GM23338 (cell line): ENCODE measurements at regions not wholly inside any gene's neighbourhood (a gene's known extent, or its start where the extent isn't known, plus 50 kb on each side); places are given as distances from the start of the nearest gene placed in this dataset.

Experiments used
- ATAC-seq: fragments of 200-7000 bp; cut with Tn5 transposase; 3 replicates; pipeline ENCODE4 v1.9.1; 2020
- DNase-seq: peaks from one replicate; pipeline ENCODE4 v3.0.0-alpha.2; 2015; ENCODE audit warnings: low spot score
- H2AFZ ChIP-seq: fragments of 200-600 bp; sonication (generic); 2 replicates; pipeline ENCODE4 v1.8.0; 2016; ENCODE audit warnings: antibody characterized with exemption, mild to moderate bottlenecking, moderate library complexity
- H3F3A ChIP-seq: fragments of 200-600 bp; sonication (generic); replicated peaks from 2 replicates; pipeline ENCODE4 v1.8.0; 2017; ENCODE audit warnings: antibody characterized with exemption, mixed run types, low read depth
- H3K27ac ChIP-seq: fragments of 200-600 bp; sonication (generic); 2 replicates; pipeline ENCODE4 v1.6.1; 2016; ENCODE audit warnings: low read depth
- H3K27me3 ChIP-seq: fragments of 200-600 bp; sonication (generic); 2 replicates; pipeline ENCODE4 v1.8.0; 2016; ENCODE audit warnings: mild to moderate bottlenecking, mixed run types, moderate library complexity; ENCODE audit not compliant: insufficient read depth
- H3K36me3 ChIP-seq: fragments of 200-600 bp; sonication (generic); 2 replicates; pipeline ENCODE4 v1.8.0; 2016; ENCODE audit warnings: mild to moderate bottlenecking; ENCODE audit not compliant: insufficient read depth
- H3K4me1 ChIP-seq: fragments of 200-600 bp; sonication (generic); 2 replicates; pipeline ENCODE4 v1.8.0; 2016; ENCODE audit warnings: mild to moderate bottlenecking, moderate library complexity; ENCODE audit not compliant: insufficient read depth
- H3K4me2 ChIP-seq: fragments of 200-600 bp; sonication (generic); 2 replicates; pipeline ENCODE4 v1.7.1; 2017; ENCODE audit warnings: mixed run types
- H3K4me3 ChIP-seq: fragments of 200-600 bp; sonication (generic); 2 replicates; pipeline ENCODE4 v1.6.1; 2016; ENCODE audit warnings: mixed run types
- H3K79me2 ChIP-seq: fragments of 200-600 bp; sonication (generic); replicated peaks from 2 replicates; pipeline ENCODE4 v1.8.0; 2017; ENCODE audit warnings: mild to moderate bottlenecking; ENCODE audit not compliant: insufficient read depth
- H3K9me2 ChIP-seq: fragments of 200-600 bp; sonication (generic); 2 replicates; pipeline ENCODE4 v1.8.0; 2017; ENCODE audit not compliant: insufficient read depth
- H4K20me1 ChIP-seq: fragments of 200-600 bp; sonication (generic); replicated peaks from 2 replicates; pipeline ENCODE4 v1.8.0; 2017; ENCODE audit warnings: mild to moderate bottlenecking; ENCODE audit not compliant: insufficient read depth
- H3K27ac Mint-ChIP-seq: 2 replicates; pipeline ENCODE4 v1.8.0; 2020; ENCODE audit warnings: inconsistent platforms, mild to moderate bottlenecking, moderate library complexity, mixed read lengths
- H3K27me3 Mint-ChIP-seq: 3 replicates; pipeline ENCODE4 v1.8.0; 2022; ENCODE audit warnings: low read depth, mild to moderate bottlenecking, moderate library complexity, mixed read lengths, inconsistent platforms; ENCODE audit not compliant: insufficient read depth, poor library complexity
- H3K36me3 Mint-ChIP-seq: 3 replicates; pipeline ENCODE4 v1.8.0; 2021; ENCODE audit warnings: low read depth, mild to moderate bottlenecking, inconsistent platforms, moderate library complexity, mixed read lengths
- H3K4me1 Mint-ChIP-seq: 3 replicates; pipeline ENCODE4 v1.8.0; 2020; ENCODE audit warnings: mild to moderate bottlenecking, inconsistent platforms, mixed read lengths
- H3K4me3 Mint-ChIP-seq: 3 replicates; pipeline ENCODE4 v1.8.0; 2021; ENCODE audit warnings: moderate library complexity, mild to moderate bottlenecking, inconsistent platforms, mixed read lengths
- H3K9me3 Mint-ChIP-seq: 3 replicates; pipeline ENCODE4 v1.8.0; 2020; ENCODE audit warnings: moderate library complexity, mild to moderate bottlenecking, inconsistent platforms, mixed read lengths
- CREB1 ChIP-seq: fragments of 250-450 bp; sonication (Bioruptor Pico); IDR thresholded peaks from 2 replicates; pipeline ENCODE4 v1.5.0; 2020; ENCODE audit warnings: low read depth, mild to moderate bottlenecking, moderate library complexity
- CTCF ChIP-seq, 2 experiments: fragments of 200-600 bp in 1 of 2; sonication (generic) in 1 of 2; conservative IDR thresholded peaks; 2 replicates each; pipeline versions ENCODE4 v1.5.1 to v1.6.1; 2016 to 2017; ENCODE audit warnings: antibody characterized with exemption in 2 of 2, low read depth in 2 of 2, mild to moderate bottlenecking in 2 of 2, moderate library complexity in 1 of 2
- ETS1 ChIP-seq: IDR thresholded peaks from 2 replicates; pipeline ENCODE4 v1.6.1; 2016; ENCODE audit warnings: antibody characterized with exemption
- EZH2 ChIP-seq: fragments of 200-600 bp; sonication (generic); IDR thresholded peaks from one replicate; pipeline ENCODE4 v1.8.0; 2017; ENCODE audit warnings: antibody characterized with exemption, mild to moderate bottlenecking, low read depth; ENCODE audit not compliant: unreplicated experiment
- NANOG ChIP-seq: IDR thresholded peaks from 2 replicates; pipeline ENCODE4 v1.6.1; 2016; ENCODE audit warnings: antibody characterized with exemption, borderline replicate concordance
- POLR2AphosphoS5 ChIP-seq: IDR thresholded peaks from 2 replicates; pipeline ENCODE4 v1.6.1; 2016; ENCODE audit warnings: antibody characterized with exemption, low read depth
- ZNF331 ChIP-seq: fragments of 250-450 bp; sonication (Bioruptor Pico); IDR thresholded peaks from 2 replicates; pipeline ENCODE4 v1.5.0; 2020; ENCODE audit warnings: low read depth, mild to moderate bottlenecking, moderate library complexity
- TF ChIP-seq, protein P1 (sequence below): IDR thresholded peaks from one replicate; pipeline ENCODE4 v1.6.1; 2018; ENCODE audit warnings: antibody characterized with exemption; ENCODE audit not compliant: unreplicated experiment

DNA sequence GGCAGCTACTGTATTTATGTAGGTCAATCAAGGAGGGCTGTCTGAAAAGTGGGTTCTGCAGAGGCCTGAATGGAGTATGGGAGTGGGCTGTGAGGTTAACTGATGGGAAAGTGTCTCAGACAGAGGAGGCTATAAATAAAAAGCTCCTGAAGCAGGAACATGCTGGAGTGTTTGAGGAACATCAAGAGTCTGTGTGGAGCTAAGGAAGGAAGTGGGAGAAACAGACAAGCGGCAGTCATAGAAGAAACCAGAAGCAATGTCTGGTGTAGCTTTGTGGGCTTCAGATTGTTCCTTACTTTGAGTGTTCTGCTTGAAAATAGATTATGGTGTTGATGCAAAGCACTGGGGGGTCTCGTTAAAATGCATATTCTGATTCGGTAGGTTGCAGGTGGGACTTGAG, 101.5 kb upstream of the OGFRL1 start (continued):
- TF ChIP-seq ZNF331 (CRISPR knock-in tag) (no peak), NANOG (no peak), CTCF (conservative IDR thresholded peaks at IDR 0.05; ENCODE audit: low read depth in 2 of 2) (no peak), ETS1 (no peak), POLR2AphosphoS5 (no peak), EZH2 (no peak), CREB1 (CRISPR knock-in tag) (no peak)
- TF ChIP-seq, protein P1, sequence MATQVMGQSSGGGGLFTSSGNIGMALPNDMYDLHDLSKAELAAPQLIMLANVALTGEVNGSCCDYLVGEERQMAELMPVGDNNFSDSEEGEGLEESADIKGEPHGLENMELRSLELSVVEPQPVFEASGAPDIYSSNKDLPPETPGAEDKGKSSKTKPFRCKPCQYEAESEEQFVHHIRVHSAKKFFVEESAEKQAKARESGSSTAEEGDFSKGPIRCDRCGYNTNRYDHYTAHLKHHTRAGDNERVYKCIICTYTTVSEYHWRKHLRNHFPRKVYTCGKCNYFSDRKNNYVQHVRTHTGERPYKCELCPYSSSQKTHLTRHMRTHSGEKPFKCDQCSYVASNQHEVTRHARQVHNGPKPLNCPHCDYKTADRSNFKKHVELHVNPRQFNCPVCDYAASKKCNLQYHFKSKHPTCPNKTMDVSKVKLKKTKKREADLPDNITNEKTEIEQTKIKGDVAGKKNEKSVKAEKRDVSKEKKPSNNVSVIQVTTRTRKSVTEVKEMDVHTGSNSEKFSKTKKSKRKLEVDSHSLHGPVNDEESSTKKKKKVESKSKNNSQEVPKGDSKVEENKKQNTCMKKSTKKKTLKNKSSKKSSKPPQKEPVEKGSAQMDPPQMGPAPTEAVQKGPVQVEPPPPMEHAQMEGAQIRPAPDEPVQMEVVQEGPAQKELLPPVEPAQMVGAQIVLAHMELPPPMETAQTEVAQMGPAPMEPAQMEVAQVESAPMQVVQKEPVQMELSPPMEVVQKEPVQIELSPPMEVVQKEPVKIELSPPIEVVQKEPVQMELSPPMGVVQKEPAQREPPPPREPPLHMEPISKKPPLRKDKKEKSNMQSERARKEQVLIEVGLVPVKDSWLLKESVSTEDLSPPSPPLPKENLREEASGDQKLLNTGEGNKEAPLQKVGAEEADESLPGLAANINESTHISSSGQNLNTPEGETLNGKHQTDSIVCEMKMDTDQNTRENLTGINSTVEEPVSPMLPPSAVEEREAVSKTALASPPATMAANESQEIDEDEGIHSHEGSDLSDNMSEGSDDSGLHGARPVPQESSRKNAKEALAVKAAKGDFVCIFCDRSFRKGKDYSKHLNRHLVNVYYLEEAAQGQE, result no peak

DNA sequence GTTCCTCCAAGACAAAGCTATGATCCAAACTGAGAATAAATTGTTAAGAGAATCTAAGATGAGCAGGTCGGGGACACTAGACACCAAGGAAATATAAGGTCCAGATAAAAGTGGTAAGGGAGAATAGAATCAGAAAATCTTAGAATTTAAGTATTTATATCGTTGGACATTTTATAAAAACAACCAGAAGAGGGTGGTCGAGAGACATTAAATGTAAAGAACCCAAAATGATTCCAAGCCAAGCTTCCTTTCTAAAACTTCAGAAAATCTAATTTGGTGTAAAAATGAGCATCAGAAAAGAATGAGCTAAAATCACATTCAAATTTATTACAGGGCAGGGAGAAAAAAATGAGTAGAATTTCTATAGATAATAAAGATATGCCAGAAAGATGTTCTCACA, 97.8 kb upstream of the OGFRL1 start:
- Mint-ChIP-seq H3K9me3 (no peaks in the 10 kb centered on the region), H3K4me3 (no peak overlapping the region), H3K27me3 (peaks cover 2% of the 10 kb centered on the region), H3K27ac (no peak overlapping the region), H3K36me3 (no peaks in the 10 kb centered on the region), H3K4me1 (peaks cover 7% of the 10 kb centered on the region)
- H3K4me3 ChIP-seq, result no peak overlapping the region
- peak in 1 of 2 experiments; percentile 42; a peak in 3 of 4 replicates for TF ChIP-seq CTCF (conservative IDR thresholded peaks at IDR 0.05; ENCODE audit: low read depth in 2 of 2)
- TF ChIP-seq, protein P1, result no peak
- H3F3A ChIP-seq, result no peaks in the 10 kb centered on the region
- no peaks in the 10 kb centered on the region for H3K36me3 ChIP-seq
- no peak overlapping the region for H2AFZ ChIP-seq
- H3K4me2 ChIP-seq, result no peak overlapping the region
- no peaks in the 10 kb centered on the region for H3K27me3 ChIP-seq
- no peaks in the 10 kb centered on the region for H3K79me2 ChIP-seq
- H3K4me1 ChIP-seq, result no peaks in the 10 kb centered on the region
- H3K27ac ChIP-seq, result no peak overlapping the region
- no peaks in the 10 kb centered on the region for H4K20me1 ChIP-seq
- no peaks in the 10 kb centered on the region for H3K9me2 ChIP-seq
- peak; percentile 51 for DNase-seq
- no peak for ATAC-seq
